GM19452 (cell line): ENCODE measurements at regions not wholly inside any gene's neighbourhood (a gene's known extent, or its start where the extent isn't known, plus 50 kb on each side); places are given as distances from the start of the nearest gene placed in this dataset.

ENCODE experiments used
- ATAC-seq: cut with Tn5 transposase; IDR thresholded peaks from one replicate; pipeline ENCODE4 v1.9.1; 2021; ENCODE audit not compliant: unreplicated experiment

DNA sequence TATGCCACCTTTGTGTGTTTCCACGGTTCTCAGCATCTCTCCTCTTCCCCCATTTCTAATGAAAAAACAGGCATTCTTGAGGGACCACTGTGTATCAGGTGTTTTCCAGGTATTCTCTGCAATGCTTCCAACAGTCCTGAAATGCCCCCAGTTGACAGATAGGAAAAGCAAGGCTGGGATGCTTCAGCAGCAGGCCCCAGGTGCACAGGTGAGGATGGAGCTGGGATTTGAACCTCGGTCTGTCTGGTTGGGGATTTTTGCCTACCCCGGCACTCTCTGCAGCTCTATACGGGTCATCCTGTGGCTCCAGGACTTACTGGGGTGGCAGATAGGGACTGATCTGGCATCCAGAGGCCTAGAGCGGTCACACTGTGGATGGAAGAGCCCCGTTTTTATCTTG lies 180.5 kb upstream of the GSE1 start:
- ATAC-seq = no peak

- ATAC-seq = no peak
These were observed 179.6 kb upstream of the GSE1 start for GRCh38 chr16:85433477-85433876.

- ATAC-seq = no peak
These were observed 177.8 kb upstream of the GSE1 start for GRCh38 chr16:85435286-85435685.

DNA sequence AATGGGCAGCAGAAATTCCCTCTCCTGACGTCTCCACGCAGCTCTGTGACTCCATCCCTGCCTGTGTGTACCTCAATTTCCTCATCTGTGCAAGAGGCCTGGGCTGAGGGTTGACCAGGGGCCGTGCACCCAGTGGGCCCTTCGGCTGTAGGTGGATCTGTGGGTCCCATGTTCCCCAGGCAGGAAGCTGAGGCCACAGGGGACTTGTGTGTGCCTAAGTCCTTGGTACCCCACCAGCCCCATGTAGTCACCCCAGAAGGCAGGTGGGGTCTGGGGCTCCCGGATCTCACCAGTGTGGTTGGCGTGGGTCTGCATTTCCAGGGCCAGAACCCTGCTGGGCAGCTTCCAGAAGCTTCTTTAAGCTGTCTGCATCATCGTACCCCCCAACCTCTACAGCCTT lies 177.4 kb upstream of the GSE1 start:
- ATAC-seq = no peak

- no peak for ATAC-seq
These were observed 176.9 kb upstream of the GSE1 start for GRCh38 chr16:85436207-85436606.

DNA sequence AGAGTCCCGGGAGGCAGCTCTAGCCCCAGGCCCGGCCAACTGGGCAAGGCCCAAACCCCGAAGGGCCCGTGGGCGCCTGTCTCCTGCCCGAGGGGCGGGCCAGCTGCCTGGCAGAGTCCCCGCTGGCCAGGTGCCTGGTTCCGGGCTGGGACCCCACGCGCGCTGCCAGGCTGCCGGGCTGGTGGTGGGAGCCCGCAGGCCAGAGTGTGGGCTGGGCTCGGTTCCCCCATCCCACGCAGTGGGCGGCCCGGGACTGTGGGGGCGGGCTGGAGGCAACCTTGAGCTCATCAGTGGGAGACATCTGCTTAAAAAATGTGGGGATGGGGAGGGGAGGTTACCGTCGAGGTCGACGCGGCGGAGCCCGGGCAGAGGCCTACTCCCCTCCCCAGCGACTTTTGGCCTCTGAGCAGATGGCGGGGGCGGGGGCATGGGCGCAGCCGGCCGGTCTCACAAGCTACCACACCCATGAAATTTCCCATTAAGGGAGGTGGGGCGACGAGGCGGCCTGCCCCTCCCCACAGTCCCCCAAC lies 176.4 kb upstream of the GSE1 start:
- no peak for ATAC-seq

GRCh38 chr16:85437166-85438052 lies 175.7 kb upstream of the GSE1 start:
- no peak for ATAC-seq

- no peak for ATAC-seq
These were observed 174.0 kb upstream of the GSE1 start for GRCh38 chr16:85438981-85439685.

DNA sequence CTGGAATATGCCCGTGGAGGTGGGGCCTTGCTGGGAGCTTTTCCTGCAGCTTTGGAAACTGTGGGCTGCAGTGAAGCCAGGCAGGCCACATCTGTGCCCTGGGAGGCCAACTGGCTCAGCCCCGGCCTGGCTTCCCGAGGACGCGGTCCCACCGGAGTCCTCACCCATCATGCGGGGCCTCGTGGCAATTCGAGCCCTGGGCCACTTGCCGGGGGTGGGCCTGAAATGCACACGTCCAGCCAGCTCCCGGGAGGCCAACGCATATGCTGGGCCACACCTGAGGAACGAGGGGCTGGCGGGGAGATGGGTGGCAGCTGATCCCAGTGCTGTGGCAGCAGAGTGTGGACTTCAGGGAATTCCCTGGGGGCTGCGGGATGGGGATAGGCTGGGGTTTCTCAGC lies 172.4 kb upstream of the GSE1 start:
- ATAC-seq = no peak

DNA sequence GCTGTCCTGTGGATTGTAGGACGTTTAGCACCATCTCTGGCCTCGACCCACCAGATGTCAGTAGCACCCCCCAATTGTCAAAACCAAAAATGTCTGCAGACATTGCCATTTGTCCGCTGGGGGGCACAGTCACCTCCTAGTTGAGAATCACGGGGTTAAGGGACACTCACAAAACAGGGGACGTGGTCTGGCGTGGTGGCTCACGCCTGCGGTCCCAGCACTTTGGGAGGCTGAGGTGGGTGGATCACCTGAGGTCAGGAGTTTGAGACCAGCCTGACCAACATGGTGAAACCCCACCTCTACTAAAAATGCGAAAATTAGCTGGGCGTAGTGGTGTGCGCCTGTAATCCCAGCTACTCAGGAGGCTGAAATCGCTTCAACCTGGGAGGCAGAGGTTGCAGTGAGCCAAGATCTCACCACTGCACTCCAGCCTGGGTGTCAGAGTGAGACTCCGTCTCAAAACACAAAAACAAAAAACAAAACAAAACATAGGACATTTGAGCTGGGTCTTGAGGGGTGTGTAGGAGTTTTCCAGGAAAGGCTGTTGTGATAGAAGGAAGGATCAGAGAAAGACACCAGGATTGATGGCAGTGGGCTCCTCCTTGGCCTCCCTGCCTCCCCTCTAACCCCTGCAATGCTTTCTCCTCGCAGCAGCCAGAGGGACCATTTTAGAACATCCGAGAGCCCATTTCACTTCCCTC lies 171.8 kb upstream of the GSE1 start:
- no peak for ATAC-seq

GRCh38 chr16:85441890-85442670 lies 171.0 kb upstream of the GSE1 start:
- no peak for ATAC-seq

- ATAC-seq = no peak
These were observed 170.0 kb upstream of the GSE1 start for GRCh38 chr16:85443116-85443515.

DNA sequence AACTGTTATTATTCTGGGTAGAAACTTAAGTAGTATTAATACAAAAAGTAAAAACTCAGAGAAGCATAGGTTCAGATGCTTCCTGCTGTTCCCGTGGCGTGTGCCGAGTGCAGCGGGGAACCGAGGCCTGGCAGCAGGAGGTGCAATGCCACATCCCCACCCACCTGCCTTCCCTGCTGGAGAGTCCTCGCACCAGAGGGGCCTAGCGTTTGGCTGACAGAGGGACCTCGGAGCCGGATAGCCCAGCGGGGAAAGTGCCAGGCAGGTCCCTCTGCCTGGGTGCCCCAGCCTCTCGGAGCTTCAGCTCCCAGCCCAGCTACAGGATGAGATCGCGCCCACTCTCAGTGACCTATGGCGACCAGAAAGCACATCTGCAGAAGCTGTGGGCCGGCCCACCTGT lies 169.6 kb upstream of the GSE1 start:
- no peak for ATAC-seq

- no peak for ATAC-seq
These were observed 167.9 kb upstream of the GSE1 start for GRCh38 chr16:85445064-85445778.

GRCh38 chr16:85445779-85446222 lies 167.3 kb upstream of the GSE1 start:
- no peak for ATAC-seq

- no peak for ATAC-seq
These were observed 166.0 kb upstream of the GSE1 start for GRCh38 chr16:85446951-85447692.

DNA sequence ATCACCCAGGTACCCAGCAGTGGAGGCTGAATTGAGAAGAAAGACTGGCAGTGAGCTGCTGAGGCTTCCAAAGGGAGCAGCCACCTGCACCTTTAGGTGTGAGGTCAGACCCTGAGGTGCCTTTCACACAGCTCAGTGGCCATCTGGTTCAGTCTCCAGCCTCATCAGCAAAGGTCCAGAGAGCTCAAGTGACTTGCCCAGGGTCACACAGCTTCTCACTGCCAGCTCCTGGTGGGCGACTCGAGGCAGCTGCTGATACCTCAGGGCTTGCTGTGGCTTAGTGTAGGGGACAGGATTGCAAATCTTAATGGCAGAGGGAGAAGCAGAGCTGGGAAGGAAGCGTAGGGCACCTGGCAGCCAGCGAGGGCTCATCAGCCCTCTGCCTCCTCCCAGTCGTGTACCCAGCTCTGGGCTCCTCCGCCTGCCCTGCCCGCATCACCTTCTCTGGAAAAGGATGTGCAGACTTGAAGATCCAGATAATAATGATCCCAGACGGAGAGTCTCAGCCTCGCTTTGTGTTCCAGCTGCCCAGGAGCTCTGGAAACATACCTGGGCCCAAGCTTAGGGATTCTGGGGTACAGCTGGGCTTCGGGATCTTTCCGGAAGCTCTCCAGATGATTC lies 165.3 kb upstream of the GSE1 start:
- no peak for ATAC-seq

GRCh38 chr16:85448557-85449190 lies 164.4 kb upstream of the GSE1 start:
- ATAC-seq = no peak
